ENCODE measurements at regions not wholly inside any gene's neighbourhood (a gene's known extent, or its start where the extent isn't known, plus 50 kb on each side); places are given as distances from the start of the nearest gene placed in this dataset.

DNA sequence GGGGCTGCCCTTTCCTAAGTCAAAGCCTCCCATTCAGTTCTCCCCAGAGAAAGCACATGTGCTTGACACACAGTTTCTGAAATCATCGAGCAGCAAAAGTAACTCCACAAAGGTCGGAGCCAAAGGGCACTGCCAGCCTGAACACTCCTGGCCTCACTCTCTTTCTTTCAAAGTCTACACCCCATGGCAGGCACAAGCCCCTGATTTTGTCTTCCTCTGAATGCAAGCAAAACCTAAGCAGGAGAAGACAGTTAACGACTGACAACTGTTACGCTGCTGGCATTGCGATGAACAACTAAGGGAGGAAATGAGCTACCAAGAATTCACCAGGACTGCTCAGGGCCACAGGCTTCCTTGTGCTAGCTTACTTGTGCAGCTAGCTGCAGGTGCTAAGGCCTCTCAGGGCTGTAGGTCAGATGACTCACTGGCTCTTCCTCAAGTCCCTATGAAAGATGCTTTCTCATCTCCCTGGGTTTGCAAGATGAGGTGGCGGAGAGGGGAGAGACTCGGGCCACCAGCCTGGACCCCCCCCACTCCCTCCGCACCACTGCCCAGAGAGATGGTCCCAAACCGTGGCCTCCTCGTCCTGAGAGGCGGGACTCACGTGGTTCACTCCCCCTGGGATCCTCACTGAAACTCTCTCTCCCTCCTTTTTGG lies 208.2 kb downstream of the DLL1 start (continued):
- TF ChIP-seq TCF12 (IDR thresholded peaks at IDR 0.05; ENCODE audit: low read depth, low read length): no peak
- TF ChIP-seq EZH2 (IDR thresholded peaks at IDR 0.05; ENCODE audit: low read depth, low read length, severe bottlenecking): no peak
- TF ChIP-seq KDM4A (IDR thresholded peaks at IDR 0.05; ENCODE audit: low read depth, low read length, severe bottlenecking): no peak
- no peak for TF ChIP-seq SAP30 (IDR thresholded peaks at IDR 0.05; ENCODE audit: insufficient read depth, insufficient replicate concordance, low read length)

Data from H1 (cell line).